Coronary artery (tissue), 2 donors: ENCODE measurements at regions not wholly inside any gene's neighbourhood (a gene's known extent, or its start where the extent isn't known, plus 50 kb on each side); places are given as distances from the start of the nearest gene placed in this dataset.

Source experiments
- DNase-seq: peaks from one replicate; pipeline ENCODE4 v3.0.0-alpha.2; 2017; ENCODE audit warnings: low spot score
- H3K27ac ChIP-seq, 2 donors: fragments of 200-600 bp; sonication (generic); one replicate each; pipeline ENCODE4 v1.5.1; 2016 to 2019
- H3K4me3 ChIP-seq: fragments of 200-600 bp; sonication (generic); 2 replicates; pipeline ENCODE4 v1.5.1; 2016; ENCODE audit warnings: mild to moderate bottlenecking, moderate library complexity
- TF ChIP-seq, protein P1 (sequence below): fragments of 200-600 bp; sonication (generic); IDR thresholded peaks from one replicate; pipeline ENCODE4 v1.5.1; 2019; ENCODE audit warnings: antibody characterized with exemption

DNA sequence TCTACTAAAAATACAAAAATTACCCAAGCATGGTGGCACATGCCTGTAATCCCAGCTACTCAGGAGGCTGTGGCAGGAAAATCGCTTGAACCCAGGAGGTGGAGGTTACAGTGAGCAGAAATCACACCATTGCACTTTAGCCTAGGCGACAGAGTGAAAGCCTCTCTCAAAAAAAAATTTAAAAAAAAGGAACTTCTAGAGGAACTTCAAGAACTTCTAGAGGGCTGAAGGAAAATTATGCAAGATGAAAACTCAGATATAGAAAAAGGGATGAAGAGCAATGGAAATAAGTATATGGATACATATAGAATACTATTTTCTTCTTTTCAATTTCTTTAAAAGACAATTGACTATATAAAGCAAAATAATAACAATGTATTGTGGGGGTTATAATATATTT is 51.2 kb upstream of the PRR5 start:
- no peak overlapping the region for H3K27ac ChIP-seq
- H3K4me3 ChIP-seq, result no peak overlapping the region
- TF ChIP-seq, protein P1, sequence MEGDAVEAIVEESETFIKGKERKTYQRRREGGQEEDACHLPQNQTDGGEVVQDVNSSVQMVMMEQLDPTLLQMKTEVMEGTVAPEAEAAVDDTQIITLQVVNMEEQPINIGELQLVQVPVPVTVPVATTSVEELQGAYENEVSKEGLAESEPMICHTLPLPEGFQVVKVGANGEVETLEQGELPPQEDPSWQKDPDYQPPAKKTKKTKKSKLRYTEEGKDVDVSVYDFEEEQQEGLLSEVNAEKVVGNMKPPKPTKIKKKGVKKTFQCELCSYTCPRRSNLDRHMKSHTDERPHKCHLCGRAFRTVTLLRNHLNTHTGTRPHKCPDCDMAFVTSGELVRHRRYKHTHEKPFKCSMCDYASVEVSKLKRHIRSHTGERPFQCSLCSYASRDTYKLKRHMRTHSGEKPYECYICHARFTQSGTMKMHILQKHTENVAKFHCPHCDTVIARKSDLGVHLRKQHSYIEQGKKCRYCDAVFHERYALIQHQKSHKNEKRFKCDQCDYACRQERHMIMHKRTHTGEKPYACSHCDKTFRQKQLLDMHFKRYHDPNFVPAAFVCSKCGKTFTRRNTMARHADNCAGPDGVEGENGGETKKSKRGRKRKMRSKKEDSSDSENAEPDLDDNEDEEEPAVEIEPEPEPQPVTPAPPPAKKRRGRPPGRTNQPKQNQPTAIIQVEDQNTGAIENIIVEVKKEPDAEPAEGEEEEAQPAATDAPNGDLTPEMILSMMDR, result no peak
- no peak for DNase-seq

DNA sequence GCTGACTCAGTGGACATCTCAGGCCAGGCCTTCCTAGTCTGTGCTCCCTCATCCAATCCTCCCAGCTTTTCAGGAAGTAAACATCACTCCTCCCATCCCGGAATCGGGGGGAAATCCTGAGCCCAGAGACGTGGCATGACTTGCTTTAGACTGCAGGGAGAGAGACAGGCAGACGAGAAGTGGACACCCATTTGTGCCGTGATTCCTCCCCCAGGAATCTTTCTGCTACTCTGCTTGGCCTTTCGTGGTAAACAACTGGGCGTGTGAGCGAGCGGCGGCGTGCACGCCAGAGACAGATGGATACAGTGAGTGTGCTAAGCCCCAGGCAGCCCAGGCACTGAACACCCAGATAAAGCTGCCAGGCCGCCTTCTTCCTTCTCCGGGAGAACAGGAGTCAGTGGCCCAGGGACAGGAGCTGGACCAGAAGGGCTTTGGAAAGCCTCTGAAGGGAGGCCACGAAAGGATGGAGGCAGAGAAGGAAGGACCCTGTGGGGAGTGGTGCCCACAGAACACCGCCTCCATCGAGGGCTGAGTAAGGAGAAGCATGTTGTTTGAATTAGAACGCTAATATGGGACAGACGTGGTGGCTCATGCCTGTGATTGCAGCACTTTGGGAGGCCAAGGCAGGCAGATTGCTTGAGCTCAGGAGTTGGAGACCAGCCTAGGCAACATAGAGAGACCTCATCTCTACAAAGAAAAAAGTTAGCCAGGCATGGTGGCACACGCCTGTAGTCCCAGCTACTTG is 53.0 kb upstream of the PRR5 start:
- Histone ChIP-seq H3K4me3 (no peak overlapping the region), H3K27ac (peak overlapping the region in 1 of 2 donors; percentile 67)
- TF ChIP-seq, protein P1, result no peak
- no peak for DNase-seq

DNA sequence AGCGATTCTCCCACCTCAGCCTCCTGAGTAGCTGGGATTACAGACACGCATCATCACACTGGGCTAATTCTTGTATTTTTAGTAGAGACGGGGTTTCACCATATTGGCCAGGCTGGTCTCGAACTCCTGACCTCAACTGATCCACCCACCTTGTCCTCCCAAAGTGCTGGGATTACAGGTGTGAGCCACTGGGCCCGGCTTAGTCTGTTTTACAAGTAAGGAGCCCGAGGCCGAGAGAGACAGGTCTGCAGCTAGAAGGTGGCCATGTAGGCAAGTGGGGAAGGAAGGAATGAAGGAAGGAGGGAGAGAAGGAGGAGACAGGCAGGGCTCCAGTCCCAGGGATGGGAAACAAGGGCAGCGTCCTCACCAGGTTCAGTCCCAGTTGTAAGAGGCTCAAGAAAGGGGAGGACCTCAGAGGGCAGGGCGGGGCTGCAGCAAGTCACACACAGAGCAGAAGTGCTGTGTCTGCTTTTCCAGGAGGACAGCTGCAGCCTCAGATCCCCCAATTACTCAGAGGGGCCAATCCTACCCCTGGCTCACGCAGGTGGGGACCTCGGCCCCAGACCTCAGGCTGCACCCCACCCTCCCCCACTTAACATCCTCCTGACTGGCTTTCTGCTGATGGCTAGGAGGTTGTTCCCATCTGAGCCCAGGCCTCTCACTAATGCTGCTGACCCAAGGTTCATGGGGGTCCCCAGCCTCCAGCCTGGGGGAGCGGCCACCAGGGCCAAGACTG is 53.8 kb upstream of the PRR5 start:
- no peak for DNase-seq
- Histone ChIP-seq H3K27ac (peak overlapping the region in 1 of 2 donors; percentile 67), H3K4me3 (no peak overlapping the region)
- TF ChIP-seq, protein P1, result no peak

DNA sequence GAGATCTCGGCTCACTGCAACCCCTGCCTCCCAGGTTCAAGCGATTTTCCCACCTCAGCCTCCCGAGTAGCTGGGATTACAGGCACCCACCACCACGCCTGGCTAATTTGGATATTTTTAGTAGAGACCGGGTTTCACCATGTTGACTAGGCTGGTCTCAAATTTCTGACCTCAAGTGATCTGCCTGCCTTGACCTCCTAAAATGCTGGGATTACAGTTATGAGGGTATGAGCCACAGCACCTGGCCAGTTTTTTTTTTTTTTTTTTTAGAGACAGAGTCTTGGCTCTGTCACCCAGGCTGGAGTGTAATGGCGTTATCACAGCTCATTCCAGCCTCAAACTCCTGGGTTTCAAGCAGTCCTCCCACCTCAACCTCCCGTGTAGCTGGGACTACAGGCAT is 54.9 kb upstream of the PRR5 start:
- TF ChIP-seq, protein P1, result no peak
- Histone ChIP-seq H3K27ac (no peak overlapping the region), H3K4me3 (no peak overlapping the region)
- DNase-seq, result no peak

DNA sequence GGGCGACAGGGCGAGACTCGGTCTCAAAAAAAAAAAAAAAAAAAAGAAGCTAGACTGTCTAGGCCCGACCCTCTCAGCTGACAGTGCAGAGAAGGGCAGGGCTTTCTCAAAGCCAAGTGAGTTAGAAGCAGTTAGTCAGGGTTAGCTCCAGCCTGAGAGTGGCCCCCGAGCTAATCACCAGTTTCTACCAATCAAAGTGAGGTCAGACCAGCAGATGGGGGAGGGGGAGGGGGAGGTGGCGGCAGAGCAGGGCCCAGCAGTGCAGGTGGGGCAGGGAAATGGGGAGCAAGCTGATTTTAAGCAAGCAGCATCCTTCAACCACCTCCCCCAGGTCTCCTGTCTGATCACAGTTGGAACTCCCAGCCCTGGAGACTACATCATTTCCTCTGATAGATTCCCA is 55.3 kb upstream of the PRR5 start:
- H3K4me3 ChIP-seq, result no peak overlapping the region
- DNase-seq, result no peak

DNA sequence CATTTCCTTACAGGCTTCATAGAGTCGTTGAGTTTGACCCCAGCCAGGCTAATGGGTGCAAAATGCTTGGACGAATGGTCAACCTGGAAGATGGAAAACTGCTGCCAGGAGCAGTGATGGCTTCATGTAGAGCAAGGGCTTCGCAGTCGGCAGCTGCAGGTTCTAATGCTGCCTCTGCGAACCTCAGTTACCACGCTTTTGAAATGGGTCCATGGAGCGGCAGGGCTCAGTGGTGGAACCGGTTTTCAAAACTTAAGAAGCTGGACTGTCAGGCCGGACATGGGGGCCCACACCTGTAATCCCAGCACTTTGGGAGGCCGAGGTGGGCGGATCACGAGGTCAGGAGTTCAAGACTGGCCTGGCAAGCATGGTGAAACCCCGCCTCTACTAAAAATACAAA is 55.9 kb upstream of the PRR5 start:
- Histone ChIP-seq H3K27ac (no peak overlapping the region), H3K4me3 (no peak overlapping the region)
- TF ChIP-seq, protein P1, result no peak
- DNase-seq, result no peak

More for the DNA sequence above, 55.3 kb upstream of the PRR5 start:
- no peak overlapping the region for H3K27ac ChIP-seq
- TF ChIP-seq, protein P1, result no peak

DNA sequence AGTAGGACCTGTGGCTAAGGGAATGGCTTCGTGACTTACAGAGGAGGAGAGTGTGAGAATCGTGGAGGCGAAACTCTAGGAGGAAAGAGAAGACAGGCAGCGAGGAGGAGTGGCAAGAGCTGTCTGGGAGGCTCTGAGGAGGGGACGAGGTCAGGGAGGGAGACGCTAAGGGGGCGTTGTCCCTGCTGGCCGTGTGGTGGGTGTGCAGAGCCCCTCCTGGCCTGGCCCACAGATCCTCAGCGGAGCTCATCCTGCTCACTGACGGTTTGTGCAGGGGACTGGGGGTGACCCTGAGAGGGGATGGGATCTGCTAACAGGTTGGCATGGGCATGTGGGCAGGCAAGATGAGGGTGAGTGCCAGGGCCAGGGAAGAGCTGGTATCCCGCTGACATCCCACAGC is 56.5 kb upstream of the PRR5 start:
- no peak for DNase-seq
- Histone ChIP-seq H3K4me3 (no peak overlapping the region), H3K27ac (no peak overlapping the region)
- TF ChIP-seq, protein P1, result no peak
